Trophoblast cell (in vitro differentiated cells and primary cell): ENCODE measurements at regions not wholly inside any gene's neighbourhood (a gene's known extent, or its start where the extent isn't known, plus 50 kb on each side); places are given as distances from the start of the nearest gene placed in this dataset.

Experiments
- DNase-seq, 2 donors: peaks; one replicate each; pipeline ENCODE4 v3.0.0-alpha.2; 2016
- H2AFZ ChIP-seq: 2 replicates; pipeline ENCODE4 v1.6.1; 2013; ENCODE audit warnings: low read length, moderate library complexity, mild to moderate bottlenecking; ENCODE audit not compliant: insufficient read depth, poor library complexity
- H2AK5ac ChIP-seq: 2 replicates; pipeline ENCODE4 v1.6.1; 2013; ENCODE audit warnings: mild to moderate bottlenecking, low read length
- H2BK120ac ChIP-seq: 2 replicates; pipeline ENCODE4 v1.6.1; 2013; ENCODE audit warnings: low read length, mild to moderate bottlenecking, moderate library complexity; ENCODE audit not compliant: insufficient read depth, poor library complexity
- H2BK12ac ChIP-seq: 2 replicates; pipeline ENCODE4 v1.6.1; 2013; ENCODE audit warnings: mild to moderate bottlenecking, low read length, moderate library complexity
- H2BK5ac ChIP-seq: 2 replicates; pipeline ENCODE4 v1.6.1; 2013; ENCODE audit warnings: low read length, low read depth, moderate library complexity, mild to moderate bottlenecking; ENCODE audit not compliant: poor library complexity
- H3K14ac ChIP-seq: 2 replicates; pipeline ENCODE4 v1.6.1; 2013; ENCODE audit warnings: mild to moderate bottlenecking, low read length
- H3K18ac ChIP-seq: 2 replicates; pipeline ENCODE4 v1.6.1; 2013; ENCODE audit warnings: mild to moderate bottlenecking, low read length
- H3K23ac ChIP-seq: 2 replicates; pipeline ENCODE4 v1.6.1; 2013; ENCODE audit warnings: low read length
- H3K27ac ChIP-seq: 2 replicates; pipeline ENCODE4 v1.5.1; 2013; ENCODE audit warnings: low read depth, mild to moderate bottlenecking, inconsistent platforms, low read length, moderate library complexity
- H3K27me3 ChIP-seq: 2 replicates; pipeline ENCODE4 v1.6.1; 2013; ENCODE audit warnings: inconsistent platforms, mild to moderate bottlenecking, low read length, moderate library complexity; ENCODE audit not compliant: insufficient read depth
- H3K36me3 ChIP-seq, 2 experiments: 1 replicate in 1 of 2; 2 replicates in 1 of 2; pipeline ENCODE4 v1.6.1; 2013; ENCODE audit warnings: low read length in 2 of 2, mild to moderate bottlenecking in 2 of 2, moderate library complexity in 1 of 2; ENCODE audit not compliant: insufficient read depth in 2 of 2, control insufficient read depth in 1 of 2
- H3K4ac ChIP-seq: 2 replicates; pipeline ENCODE4 v1.6.1; 2013; ENCODE audit warnings: low read depth, mild to moderate bottlenecking, low read length, moderate library complexity
- H3K4me1 ChIP-seq, 2 experiments: 1 replicate in 1 of 2; 2 replicates in 1 of 2; pipeline ENCODE4 v1.6.1; 2013; ENCODE audit warnings: low read length in 2 of 2, mild to moderate bottlenecking in 2 of 2, moderate library complexity in 1 of 2; ENCODE audit not compliant: insufficient read depth in 2 of 2, control insufficient read depth in 1 of 2
- H3K4me2 ChIP-seq: 2 replicates; pipeline ENCODE4 v1.6.1; 2013; ENCODE audit warnings: inconsistent platforms, mild to moderate bottlenecking, low read length, moderate library complexity
- H3K4me3 ChIP-seq: 2 replicates; pipeline ENCODE4 v1.5.1; 2013; ENCODE audit warnings: mild to moderate bottlenecking, low read depth, low read length, inconsistent platforms
- H3K79me1 ChIP-seq: one replicate; pipeline ENCODE4 v1.6.1; 2013; ENCODE audit warnings: low read length
- H3K79me2 ChIP-seq: 2 replicates; pipeline ENCODE4 v1.6.1; 2013; ENCODE audit warnings: low read length, mild to moderate bottlenecking; ENCODE audit not compliant: control insufficient read depth, insufficient read depth, poor library complexity
- H3K9ac ChIP-seq: 2 replicates; pipeline ENCODE4 v1.6.1; 2013; ENCODE audit warnings: mild to moderate bottlenecking, low read length
- H3K9me3 ChIP-seq: 2 replicates; pipeline ENCODE4 v1.6.1; 2013; ENCODE audit warnings: low read depth, mild to moderate bottlenecking, control low read depth, inconsistent platforms, low read length; ENCODE audit not compliant: insufficient read depth
- H4K12ac ChIP-seq: 2 replicates; pipeline ENCODE4 v1.6.1; 2013; ENCODE audit warnings: low read depth, mild to moderate bottlenecking, low read length, moderate library complexity
- H4K8ac ChIP-seq: 2 replicates; pipeline ENCODE4 v1.6.1; 2013; ENCODE audit warnings: low read depth, mild to moderate bottlenecking, low read length, moderate library complexity
- H4K91ac ChIP-seq: one replicate; pipeline ENCODE4 v1.6.1; 2013; ENCODE audit warnings: low read depth, mild to moderate bottlenecking, low read length, moderate library complexity
- WGBS: extraction: QIAGEN DNeasy Blood & Tissue Kit; methylation state at CpG from one replicate; pipeline ENCODE4 v1.1.7; 2013; ENCODE audit warnings: missing lambda C conversion rate; ENCODE audit not compliant: insufficient read length, insufficient coverage; ENCODE audit errors: extremely low coverage; 5-methylcytosine and 5-hydroxymethylcytosine counted together

GRCh38 chr5:25393957-25394356 is 749.2 kb upstream of the CDH10 start:
- H4K8ac ChIP-seq, result no peak overlapping the region
- H4K91ac ChIP-seq, result no peak overlapping the region
- no peak overlapping the region for H3K4me2 ChIP-seq
- H3K4me3 ChIP-seq, result no peak overlapping the region
- H3K27ac ChIP-seq, result no peak overlapping the region
- no peaks in the 10 kb centered on the region for H3K27me3 ChIP-seq
- DNase-seq, result no peak
- H3K4me1 ChIP-seq, result no peaks in the 10 kb centered on the region
- no peak overlapping the region for H2BK12ac ChIP-seq
- no peak overlapping the region for H2AK5ac ChIP-seq
- no peak overlapping the region for H3K4ac ChIP-seq
- H4K12ac ChIP-seq, result no peak overlapping the region
- no peak overlapping the region for H2BK5ac ChIP-seq
- H3K23ac ChIP-seq, result no peak overlapping the region
- no peak overlapping the region for H3K14ac ChIP-seq
- H3K18ac ChIP-seq, result no peak overlapping the region
- no peaks in the 10 kb centered on the region for H3K79me2 ChIP-seq
- no peak overlapping the region for H2BK120ac ChIP-seq
- H3K79me1 ChIP-seq, result no peaks in the 10 kb centered on the region
- H3K36me3 ChIP-seq, result no peaks in the 10 kb centered on the region
- H2AFZ ChIP-seq, result no peak overlapping the region
- no peaks in the 10 kb centered on the region for H3K9me3 ChIP-seq
- H3K9ac ChIP-seq, result no peak overlapping the region
- WGBS, result no CpG with 5 or more reads among the region's 1 CpG

GRCh38 chr5:25393256-25393655 is 748.5 kb upstream of the CDH10 start:
- H3K36me3 ChIP-seq, result no peaks in the 10 kb centered on the region
- no peaks in the 10 kb centered on the region for H3K79me2 ChIP-seq
- no peak overlapping the region for H3K23ac ChIP-seq
- H4K91ac ChIP-seq, result no peak overlapping the region
- no peak overlapping the region for H2BK120ac ChIP-seq
- H3K9ac ChIP-seq, result no peak overlapping the region
- H3K4me1 ChIP-seq, result no peaks in the 10 kb centered on the region
- H2BK5ac ChIP-seq, result no peak overlapping the region
- H2BK12ac ChIP-seq, result no peak overlapping the region
- H3K4me2 ChIP-seq, result no peak overlapping the region
- no peaks in the 10 kb centered on the region for H3K27me3 ChIP-seq
- H3K14ac ChIP-seq, result no peak overlapping the region
- no peak overlapping the region for H2AFZ ChIP-seq
- H4K8ac ChIP-seq, result no peak overlapping the region
- no peak overlapping the region for H3K18ac ChIP-seq
- no peaks in the 10 kb centered on the region for H3K9me3 ChIP-seq
- no peaks in the 10 kb centered on the region for H3K79me1 ChIP-seq
- DNase-seq, result no peak
- H3K27ac ChIP-seq, result no peak overlapping the region
- no peak overlapping the region for H3K4ac ChIP-seq
- no peak overlapping the region for H2AK5ac ChIP-seq
- no peak overlapping the region for H4K12ac ChIP-seq
- no CpG with 5 or more reads among the region's 1 CpG for WGBS
- H3K4me3 ChIP-seq, result no peak overlapping the region

- Histone ChIP-seq H3K27ac (no peak overlapping the region), H3K27me3 (no peaks in the 10 kb centered on the region), H3K14ac (no peak overlapping the region), H2BK5ac (no peak overlapping the region), H2BK120ac (no peak overlapping the region), H3K4me3 (no peak overlapping the region), H2BK12ac (no peak overlapping the region), H3K79me2 (no peaks in the 10 kb centered on the region), H3K4ac (no peak overlapping the region), H3K18ac (no peak overlapping the region), H4K12ac (no peak overlapping the region), H4K91ac (no peak overlapping the region), H2AK5ac (no peak overlapping the region), H3K9me3 (no peaks in the 10 kb centered on the region), H3K36me3 (no peaks in the 10 kb centered on the region), H2AFZ (no peak overlapping the region), H3K9ac (no peak overlapping the region), H3K4me2 (no peak overlapping the region), H4K8ac (no peak overlapping the region), H3K79me1 (no peaks in the 10 kb centered on the region), H3K4me1 (no peaks in the 10 kb centered on the region), H3K23ac (no peak overlapping the region)
- no CpG with 5 or more reads among the region's 1 CpG for WGBS
- DNase-seq, result no peak
These were observed 743.2 kb upstream of the CDH10 start for GRCh38 chr5:25387953-25388352.

DNA sequence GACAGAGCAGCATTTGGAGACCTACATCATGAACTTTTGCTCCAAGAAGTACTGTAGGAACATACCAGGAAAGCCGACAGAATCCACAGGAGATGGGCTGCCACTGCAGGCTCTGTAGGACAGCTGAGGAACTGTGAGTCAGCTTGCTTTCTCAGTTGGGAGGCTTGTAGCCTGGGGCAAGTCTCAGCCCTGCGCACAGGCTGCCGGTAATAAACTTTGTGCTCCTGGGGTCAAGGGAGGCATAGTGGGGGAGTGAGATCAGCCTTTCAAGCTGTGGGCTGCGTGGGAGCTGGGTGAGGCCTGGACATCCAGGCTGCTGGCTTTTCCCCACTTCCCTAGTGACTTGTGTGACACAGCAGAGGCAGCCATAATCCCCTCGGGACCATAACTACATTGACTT is 718.0 kb upstream of the CDH10 start:
- no peaks in the 10 kb centered on the region for H3K27me3 ChIP-seq
- H2BK12ac ChIP-seq, result peak overlapping the region; percentile 16
- peak overlapping the region; percentile 35 for H3K27ac ChIP-seq
- no peak overlapping the region for H2BK120ac ChIP-seq
- peak overlapping the region; percentile 11 for H4K91ac ChIP-seq
- H3K4ac ChIP-seq, result no peak overlapping the region
- H4K8ac ChIP-seq, result peak overlapping the region; percentile 6
- H4K12ac ChIP-seq, result no peak overlapping the region
- no peak overlapping the region for H3K23ac ChIP-seq
- peaks cover 0 to 8% of the 10 kb centered on the region in 2 experiments for H3K4me1 ChIP-seq
- peak in 1 of 2 donors; percentile 67 for DNase-seq
- no peaks in the 10 kb centered on the region for H3K79me2 ChIP-seq
- no peak overlapping the region for H2AK5ac ChIP-seq
- no CpG with 5 or more reads among the region's 5 CpGs for WGBS
- peaks cover 5% of the 10 kb centered on the region for H3K79me1 ChIP-seq
- H3K9ac ChIP-seq, result no peak overlapping the region
- peak overlapping the region; percentile 8 for H3K18ac ChIP-seq
- no peak overlapping the region for H3K4me2 ChIP-seq
- H3K4me3 ChIP-seq, result no peak overlapping the region
- no peaks in the 10 kb centered on the region for H3K36me3 ChIP-seq
- H3K9me3 ChIP-seq, result no peaks in the 10 kb centered on the region
- no peak overlapping the region for H2AFZ ChIP-seq
- H3K14ac ChIP-seq, result peak overlapping the region; percentile 6
- H2BK5ac ChIP-seq, result peak overlapping the region; percentile 38
